Spleen (tissue), 7 donors: ENCODE measurements at regions not wholly inside any gene's neighbourhood (a gene's known extent, or its start where the extent isn't known, plus 50 kb on each side); places are given as distances from the start of the nearest gene placed in this dataset.

Source experiments
- POLR2A ChIP-seq, 3 donors: fragments of 450-650 bp; IDR thresholded peaks; one replicate each; pipeline ENCODE4 v1.5.1; 2017; ENCODE audit warnings: antibody characterized with exemption in 3 of 3, mild to moderate bottlenecking in 1 of 3
- TF ChIP-seq, protein P1 (sequence below), 11 experiments: fragments of 200-600 bp in 7 of 11; fragments of 450-650 bp in 4 of 11; sonication (generic) in 4 of 11; IDR thresholded peaks in 8 of 11; conservative IDR thresholded peaks in 3 of 11; 1 replicate in 7 of 11; 2 replicates in 4 of 11; pipeline versions ENCODE4 v1.4.0 to v1.8.0; 2016 to 2021; ENCODE audit warnings: antibody characterized with exemption in 11 of 11, inconsistent platforms in 4 of 11, mild to moderate bottlenecking in 1 of 11
- donor health status: DM: no; HTN: no; CAD: no; lungs with moderate emphysema.
- donor health status: DM: no; HTN: no; CAD: no.
- donor health status: DM: no; HTN: no; CAD: no.

DNA sequence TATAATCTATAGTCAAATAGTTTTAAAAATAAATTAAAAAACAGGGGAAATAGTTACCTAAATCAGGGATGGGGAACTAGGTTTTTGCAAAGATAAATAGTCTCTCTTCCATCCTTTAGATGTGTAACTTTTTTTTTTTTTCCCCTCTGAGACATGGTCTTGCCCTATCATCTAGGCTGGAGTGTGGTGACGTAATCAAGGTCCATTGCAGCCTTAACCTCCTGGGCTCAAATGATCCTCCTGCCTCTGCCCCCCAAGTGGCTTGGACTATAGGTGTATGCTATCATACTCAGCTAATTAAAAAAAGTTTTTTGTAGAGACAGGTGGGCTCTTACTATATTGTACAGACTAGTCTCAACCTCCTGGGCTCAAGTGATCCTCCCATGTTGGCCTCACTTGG, 316.5 kb downstream of the CCDC85A start:
- TF ChIP-seq, protein P1, sequence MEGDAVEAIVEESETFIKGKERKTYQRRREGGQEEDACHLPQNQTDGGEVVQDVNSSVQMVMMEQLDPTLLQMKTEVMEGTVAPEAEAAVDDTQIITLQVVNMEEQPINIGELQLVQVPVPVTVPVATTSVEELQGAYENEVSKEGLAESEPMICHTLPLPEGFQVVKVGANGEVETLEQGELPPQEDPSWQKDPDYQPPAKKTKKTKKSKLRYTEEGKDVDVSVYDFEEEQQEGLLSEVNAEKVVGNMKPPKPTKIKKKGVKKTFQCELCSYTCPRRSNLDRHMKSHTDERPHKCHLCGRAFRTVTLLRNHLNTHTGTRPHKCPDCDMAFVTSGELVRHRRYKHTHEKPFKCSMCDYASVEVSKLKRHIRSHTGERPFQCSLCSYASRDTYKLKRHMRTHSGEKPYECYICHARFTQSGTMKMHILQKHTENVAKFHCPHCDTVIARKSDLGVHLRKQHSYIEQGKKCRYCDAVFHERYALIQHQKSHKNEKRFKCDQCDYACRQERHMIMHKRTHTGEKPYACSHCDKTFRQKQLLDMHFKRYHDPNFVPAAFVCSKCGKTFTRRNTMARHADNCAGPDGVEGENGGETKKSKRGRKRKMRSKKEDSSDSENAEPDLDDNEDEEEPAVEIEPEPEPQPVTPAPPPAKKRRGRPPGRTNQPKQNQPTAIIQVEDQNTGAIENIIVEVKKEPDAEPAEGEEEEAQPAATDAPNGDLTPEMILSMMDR (IDR thresholded peaks at IDR 0.05 in 8 of 11, conservative IDR thresholded peaks at IDR 0.05 in 3 of 11): no peak
- TF ChIP-seq POLR2A (IDR thresholded peaks at IDR 0.05): no peak
